ENCODE measurements at regions not wholly inside any gene's neighbourhood (a gene's known extent, or its start where the extent isn't known, plus 50 kb on each side); places are given as distances from the start of the nearest gene placed in this dataset.

GRCh38 chr16:6633456-6633855 is 699.2 kb upstream of the RBFOX1 start:
- no peak for DNase-seq (ENCODE audit: low read depth in 4 of 4, low spot score in 2 of 4)

GRCh38 chr16:6629110-6629509 is 703.5 kb upstream of the RBFOX1 start:
- no peak for DNase-seq (ENCODE audit: low read depth in 4 of 4, low spot score in 2 of 4)

DNA sequence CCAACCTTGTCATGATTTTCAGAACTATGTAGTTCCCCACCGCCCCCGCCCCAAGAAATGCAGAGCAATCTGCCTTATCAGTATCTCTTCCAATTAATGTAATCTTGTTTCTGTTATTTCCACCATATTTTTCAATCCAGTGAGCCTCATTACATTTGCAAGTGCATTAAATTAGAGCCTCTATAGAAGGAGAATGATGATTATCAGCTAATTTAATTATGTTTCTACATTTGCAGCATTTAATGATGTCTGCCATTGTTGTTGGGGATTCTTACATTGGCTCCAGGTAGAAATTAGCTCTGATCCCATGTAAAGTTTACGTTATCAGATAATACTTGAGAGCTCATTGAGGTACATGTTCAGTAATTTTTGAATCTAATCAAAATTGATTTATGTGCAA is 707.0 kb upstream of the RBFOX1 start:
- no peak for DNase-seq (ENCODE audit: low read depth in 4 of 4, low spot score in 2 of 4)

- no peak for DNase-seq (ENCODE audit: low read depth in 4 of 4, low spot score in 2 of 4)
Measured at GRCh38 chr16:6618874-6619273, 713.8 kb upstream of the RBFOX1 start.

- DNase-seq (ENCODE audit: low read depth in 4 of 4, low spot score in 2 of 4), result no peak
Measured at GRCh38 chr16:6616746-6617145, 715.9 kb upstream of the RBFOX1 start.

- DNase-seq (ENCODE audit: low read depth in 4 of 4, low spot score in 2 of 4), result no peak
Measured at GRCh38 chr16:6615636-6616035, 717.0 kb upstream of the RBFOX1 start.

- no peak for DNase-seq (ENCODE audit: low read depth in 4 of 4, low spot score in 2 of 4)
Measured at GRCh38 chr16:6611535-6611934, 721.1 kb upstream of the RBFOX1 start.

- DNase-seq (ENCODE audit: low read depth in 4 of 4, low spot score in 2 of 4), result no peak
Measured at GRCh38 chr16:6605490-6605889, 727.2 kb upstream of the RBFOX1 start.

DNA sequence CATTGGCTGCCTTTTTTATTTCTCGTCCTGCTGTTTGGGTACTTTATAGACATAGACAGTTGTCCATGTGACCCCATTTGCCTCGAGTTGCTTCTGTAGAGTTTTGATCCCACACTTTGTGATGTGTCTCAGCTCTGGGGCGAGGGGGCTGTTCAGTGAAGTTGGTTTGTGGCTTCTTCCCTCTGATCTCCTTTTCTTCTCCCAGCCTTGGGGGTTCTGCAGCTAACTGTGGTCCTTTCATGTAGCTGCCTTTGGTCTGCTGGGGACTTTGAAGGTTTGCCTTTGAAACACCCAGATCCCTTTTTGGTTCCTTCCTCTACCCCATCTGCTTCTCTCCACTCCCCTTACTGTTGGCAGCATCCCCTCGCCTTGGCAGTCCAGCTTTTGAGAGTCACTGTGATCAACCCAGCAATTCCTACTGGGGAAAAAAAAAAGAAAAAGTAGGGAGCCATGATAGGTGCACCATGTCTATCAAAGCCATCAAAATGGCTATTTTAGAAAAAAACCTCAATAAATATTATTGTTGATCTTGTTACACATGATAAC is 728.8 kb upstream of the RBFOX1 start:
- no peak for DNase-seq (ENCODE audit: low read depth in 4 of 4, low spot score in 2 of 4)

DNA sequence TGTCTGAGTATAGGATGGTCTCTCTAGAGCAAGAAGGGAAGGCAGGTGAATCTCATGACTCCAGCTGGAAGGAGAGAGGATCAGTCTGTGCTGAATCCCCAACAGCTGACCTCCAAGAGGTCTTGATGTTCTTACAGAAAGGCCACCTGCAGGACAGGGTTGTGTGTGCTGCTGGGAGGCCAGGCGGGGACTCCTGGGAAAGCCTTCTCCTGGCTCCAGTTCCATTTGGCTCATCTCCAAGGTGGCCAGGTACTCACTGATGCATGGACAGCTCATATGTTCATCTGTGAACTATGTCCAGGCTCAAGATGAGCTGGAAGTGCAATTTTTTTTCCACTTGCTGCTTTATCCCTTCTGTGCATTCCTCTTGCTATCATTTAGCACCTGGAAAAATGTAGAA is 730.2 kb upstream of the RBFOX1 start:
- DNase-seq (ENCODE audit: low read depth in 4 of 4, low spot score in 2 of 4), result no peak

- DNase-seq (ENCODE audit: low read depth in 4 of 4, low spot score in 2 of 4), result no peak
Measured at GRCh38 chr16:6600167-6600566, 732.5 kb upstream of the RBFOX1 start.

DNA sequence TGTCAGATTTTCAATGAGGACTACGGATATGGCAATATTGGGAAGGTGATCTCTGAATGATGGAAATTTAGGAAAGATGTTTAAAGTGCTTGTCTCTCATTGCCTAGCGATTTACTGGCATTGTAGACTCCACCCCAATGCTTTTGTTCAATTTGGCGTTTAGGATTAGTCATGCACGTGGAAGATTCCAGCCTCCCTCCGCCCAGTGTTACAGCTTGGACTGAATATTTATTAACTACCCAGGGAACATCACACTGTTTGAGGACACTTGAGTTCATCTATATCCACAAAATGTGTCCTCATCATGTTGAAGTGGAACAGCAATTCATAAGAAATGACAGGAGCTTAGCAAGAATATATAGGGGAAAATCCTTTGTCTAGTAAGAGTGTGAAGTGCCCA is 738.8 kb upstream of the RBFOX1 start:
- DNase-seq (ENCODE audit: low read depth in 4 of 4, low spot score in 2 of 4), result no peak

DNA sequence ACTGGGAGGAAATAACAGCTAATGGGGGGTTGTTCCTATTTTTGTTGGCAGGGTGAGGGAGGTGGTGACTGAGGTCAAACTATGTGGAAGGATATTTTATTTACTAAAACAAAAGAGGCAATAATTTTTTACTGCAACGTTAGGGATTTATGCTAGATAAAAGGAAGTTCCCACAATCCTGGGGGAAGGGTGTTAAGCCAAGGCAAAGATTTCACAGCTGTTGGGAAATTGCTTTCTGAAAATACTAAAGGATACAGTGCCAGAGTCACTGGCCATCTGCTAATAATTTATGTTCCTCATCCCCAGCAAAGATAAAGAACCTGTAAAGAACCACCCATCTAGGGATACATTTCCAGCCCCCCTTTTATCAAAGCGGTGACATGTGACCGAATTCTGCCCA is 756.0 kb upstream of the RBFOX1 start:
- DNase-seq (ENCODE audit: low read depth in 4 of 4, low spot score in 2 of 4), result peak in 1 of 4 donors; percentile 38

- no peak for DNase-seq (ENCODE audit: low read depth in 4 of 4, low spot score in 2 of 4)
Measured at GRCh38 chr16:6576113-6576512, 756.5 kb upstream of the RBFOX1 start.

GRCh38 chr16:6574146-6574545 is 758.5 kb upstream of the RBFOX1 start:
- no peak for DNase-seq (ENCODE audit: low read depth in 4 of 4, low spot score in 2 of 4)

GRCh38 chr16:6573577-6573976 is 759.1 kb upstream of the RBFOX1 start:
- DNase-seq (ENCODE audit: low read depth in 4 of 4, low spot score in 2 of 4), result peak in 1 of 4 donors; percentile 13

DNA sequence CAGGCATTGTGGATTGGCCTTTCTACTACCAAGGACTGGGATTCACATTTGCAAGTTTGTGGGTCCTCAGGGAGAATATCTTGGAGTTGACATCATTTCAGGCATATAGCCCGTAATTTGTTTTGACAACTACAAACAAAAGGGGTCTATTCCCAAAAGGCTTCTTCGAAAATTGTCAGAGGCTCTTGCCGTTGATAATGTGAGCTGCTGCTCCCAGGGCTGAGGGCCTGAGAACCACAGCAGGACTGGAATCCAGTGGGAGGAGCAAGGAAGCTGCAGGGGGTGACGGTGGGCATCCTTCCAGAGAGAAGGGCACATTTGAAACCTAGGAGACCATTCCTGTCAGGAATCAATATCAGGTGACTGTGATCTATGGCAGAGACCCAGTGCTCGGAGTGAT is 761.6 kb upstream of the RBFOX1 start:
- no peak for DNase-seq (ENCODE audit: low read depth in 4 of 4, low spot score in 2 of 4)

GRCh38 chr16:6570530-6570929 is 762.1 kb upstream of the RBFOX1 start:
- DNase-seq (ENCODE audit: low read depth in 4 of 4, low spot score in 2 of 4), result no peak

DNA sequence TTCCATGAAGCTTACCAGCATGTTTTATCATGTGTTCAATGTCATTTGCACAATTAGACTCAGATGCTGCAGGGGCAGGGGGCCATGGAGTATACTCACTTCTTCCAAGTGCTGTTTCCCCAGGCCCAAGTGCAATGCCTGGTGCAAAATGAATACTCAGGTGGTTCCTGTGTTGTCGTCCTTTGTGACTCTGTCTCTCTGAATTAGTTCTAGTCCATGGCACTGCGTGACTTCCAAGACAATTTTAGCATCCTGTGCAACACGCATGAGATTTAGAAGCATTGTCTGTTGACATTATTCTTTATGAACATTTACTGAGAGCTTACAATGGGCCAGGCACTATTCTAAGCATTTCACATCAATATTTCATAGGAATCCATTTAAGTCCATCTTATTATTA is 769.7 kb upstream of the RBFOX1 start:
- no peak for DNase-seq (ENCODE audit: low read depth in 4 of 4, low spot score in 2 of 4)

DNA sequence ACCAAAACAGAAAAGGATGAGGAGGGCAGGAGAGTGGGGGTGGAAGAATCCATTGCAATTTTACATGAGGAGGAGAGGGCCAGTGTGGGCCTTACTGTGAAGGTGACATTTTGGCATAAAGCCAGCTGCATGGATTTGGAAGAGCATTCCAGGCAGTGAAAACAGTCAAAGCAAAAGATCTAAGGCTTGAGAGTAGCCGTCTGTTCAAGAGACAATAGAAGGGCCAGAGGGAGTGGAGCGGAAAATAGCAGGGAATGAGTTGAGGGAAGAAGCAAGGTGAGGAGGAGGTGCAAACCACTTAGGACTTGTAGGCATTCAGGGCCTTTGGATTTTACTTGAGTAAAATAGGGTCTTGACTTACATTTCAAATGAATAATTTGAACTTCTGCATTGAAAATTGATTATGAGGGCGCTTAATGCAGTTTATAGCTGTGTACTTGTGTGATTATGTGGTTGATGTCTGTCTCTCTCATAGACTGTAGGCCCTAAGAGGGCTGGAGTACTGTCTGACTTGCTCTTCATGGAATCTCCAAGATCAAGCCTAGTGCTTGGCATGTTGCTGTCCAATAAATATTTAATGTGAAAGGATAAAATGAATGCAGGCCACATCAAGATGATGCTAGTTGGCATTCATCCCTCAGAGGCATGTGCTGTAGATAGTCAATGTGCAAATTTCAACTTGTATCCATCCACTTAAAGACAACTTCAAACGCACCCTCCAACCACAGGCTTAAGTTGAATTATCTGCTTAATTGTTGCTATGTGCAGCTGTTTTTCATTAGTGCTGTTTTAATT is 772.1 kb upstream of the RBFOX1 start:
- no peak for DNase-seq (ENCODE audit: low read depth in 4 of 4, low spot score in 2 of 4)

GRCh38 chr16:6558661-6559060 is 774.0 kb upstream of the RBFOX1 start:
- DNase-seq (ENCODE audit: low read depth in 4 of 4, low spot score in 2 of 4), result no peak

GRCh38 chr16:6558126-6558525 is 774.5 kb upstream of the RBFOX1 start:
- DNase-seq (ENCODE audit: low read depth in 4 of 4, low spot score in 2 of 4), result no peak

Data from left renal cortex interstitium (tissue), 4 donors.